IPS DF 4.7 (cell line): ENCODE measurements at regions not wholly inside any gene's neighbourhood (a gene's known extent, or its start where the extent isn't known, plus 50 kb on each side); places are given as distances from the start of the nearest gene placed in this dataset.
"Not testable (repeated sequence)": the region's sequence is repeated elsewhere in the genome, so short reads cannot be mapped to it uniquely, and the experiment has no call there.

Source experiments
- DNase-seq: peaks from one replicate; pipeline ENCODE4 v3.0.0-alpha.2; 2013; ENCODE audit warnings: low spot score; ENCODE audit errors: extremely low read depth

GRCh38 chr22:49014227-49015201 lies 813.2 kb downstream of the BRD1 start:
- no peak for DNase-seq

GRCh38 chr22:49013707-49014106 lies 814.0 kb downstream of the BRD1 start:
- DNase-seq = no peak

- no peak for DNase-seq
Observed at GRCh38 chr22:49012712-49013395, 814.8 kb downstream of the BRD1 start.

GRCh38 chr22:49011769-49012648 lies 815.7 kb downstream of the BRD1 start:
- no peak for DNase-seq

- no peak for DNase-seq
Observed at GRCh38 chr22:49011379-49011768, 816.3 kb downstream of the BRD1 start.

GRCh38 chr22:49010901-49011300 lies 816.8 kb downstream of the BRD1 start:
- DNase-seq = no peak

GRCh38 chr22:49010070-49010863 lies 817.4 kb downstream of the BRD1 start:
- DNase-seq = no peak

GRCh38 chr22:49009359-49010063 lies 818.2 kb downstream of the BRD1 start:
- no peak for DNase-seq

- DNase-seq = no peak
Observed at GRCh38 chr22:49008682-49009235, 818.9 kb downstream of the BRD1 start.

- no peak for DNase-seq
Observed at GRCh38 chr22:49007013-49007653, 820.5 kb downstream of the BRD1 start.

GRCh38 chr22:49006207-49007012 lies 821.3 kb downstream of the BRD1 start:
- DNase-seq = no peak

- no peak for DNase-seq
Observed at GRCh38 chr22:49005557-49005956, 822.1 kb downstream of the BRD1 start.

GRCh38 chr22:49004484-49005399 lies 822.9 kb downstream of the BRD1 start:
- no peak for DNase-seq

- not testable (repeated sequence) for DNase-seq
Observed at GRCh38 chr22:48997605-48998004, 830.1 kb downstream of the BRD1 start.

- no peak for DNase-seq
Observed at GRCh38 chr22:48993655-48994054, 834.0 kb downstream of the BRD1 start.

GRCh38 chr22:48984639-48985038 lies 843.0 kb downstream of the BRD1 start:
- DNase-seq = no peak

- DNase-seq = no peak
Observed at GRCh38 chr22:48982321-48982905, 845.3 kb downstream of the BRD1 start.
